ENCODE measurements at regions not wholly inside any gene's neighbourhood (a gene's known extent, or its start where the extent isn't known, plus 50 kb on each side); places are given as distances from the start of the nearest gene placed in this dataset.

DNA sequence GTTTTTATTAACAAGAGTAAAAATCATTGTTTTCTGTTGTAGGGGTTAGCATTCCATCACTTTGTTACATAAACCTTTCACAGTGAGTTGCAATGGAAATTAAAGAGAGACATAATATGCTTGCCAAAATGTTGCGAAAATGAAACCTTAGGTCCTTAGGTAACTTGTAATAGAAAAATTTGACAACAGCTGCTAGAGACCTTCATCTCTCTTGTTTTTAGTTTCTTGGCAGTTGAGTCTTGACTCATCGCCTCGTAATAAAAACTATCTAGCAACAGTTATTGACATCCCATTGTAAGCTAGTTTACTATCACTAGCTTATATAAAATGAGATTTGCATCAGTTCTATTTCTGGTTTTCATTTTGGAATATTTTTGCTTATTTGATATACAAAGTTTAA, 179.0 kb upstream of the MMS22L start:
- Histone ChIP-seq H3K9me2 (replicated peaks; ENCODE audit: insufficient read depth, low read length) (no peaks in the 10 kb centered on the region), H3K79me2 (ENCODE audit: insufficient read depth, low read length) (no peaks in the 10 kb centered on the region), H3K36me3 (ENCODE audit: low read length) (no peaks in the 10 kb centered on the region), H3K4me3 (ENCODE audit: insufficient read depth, low read length, poor library complexity, severe bottlenecking) (no peak overlapping the region), H3K9me3 (ENCODE audit: insufficient read depth, low read length) (no peaks in the 10 kb centered on the region), H3K9ac (ENCODE audit: low read length) (no peak overlapping the region), H4K20me1 (ENCODE audit: low read depth, low read length) (no peaks in the 10 kb centered on the region), H2AFZ (ENCODE audit: low read depth, low read length, severe bottlenecking) (no peak overlapping the region), H3F3A (ENCODE audit: insufficient read depth) (no peaks in the 10 kb centered on the region), H3K27me3 (ENCODE audit: low read length) (no peaks in the 10 kb centered on the region), H3K4me2 (ENCODE audit: low read depth, low read length, poor library complexity, severe bottlenecking) (no peak overlapping the region), H3K27ac (ENCODE audit: low read depth, low read length) (no peak overlapping the region)
- TF ChIP-seq, protein P1, sequence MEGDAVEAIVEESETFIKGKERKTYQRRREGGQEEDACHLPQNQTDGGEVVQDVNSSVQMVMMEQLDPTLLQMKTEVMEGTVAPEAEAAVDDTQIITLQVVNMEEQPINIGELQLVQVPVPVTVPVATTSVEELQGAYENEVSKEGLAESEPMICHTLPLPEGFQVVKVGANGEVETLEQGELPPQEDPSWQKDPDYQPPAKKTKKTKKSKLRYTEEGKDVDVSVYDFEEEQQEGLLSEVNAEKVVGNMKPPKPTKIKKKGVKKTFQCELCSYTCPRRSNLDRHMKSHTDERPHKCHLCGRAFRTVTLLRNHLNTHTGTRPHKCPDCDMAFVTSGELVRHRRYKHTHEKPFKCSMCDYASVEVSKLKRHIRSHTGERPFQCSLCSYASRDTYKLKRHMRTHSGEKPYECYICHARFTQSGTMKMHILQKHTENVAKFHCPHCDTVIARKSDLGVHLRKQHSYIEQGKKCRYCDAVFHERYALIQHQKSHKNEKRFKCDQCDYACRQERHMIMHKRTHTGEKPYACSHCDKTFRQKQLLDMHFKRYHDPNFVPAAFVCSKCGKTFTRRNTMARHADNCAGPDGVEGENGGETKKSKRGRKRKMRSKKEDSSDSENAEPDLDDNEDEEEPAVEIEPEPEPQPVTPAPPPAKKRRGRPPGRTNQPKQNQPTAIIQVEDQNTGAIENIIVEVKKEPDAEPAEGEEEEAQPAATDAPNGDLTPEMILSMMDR (IDR thresholded peaks at IDR 0.05; ENCODE audit: insufficient read depth, low read length, poor library complexity, severe bottlenecking): no peak
- no peak for TF ChIP-seq EZH2phosphoT487 (conservative IDR thresholded peaks at IDR 0.05; ENCODE audit: low read length)

GRCh38 chr6:97462938-97463598, 180.1 kb upstream of the MMS22L start:
- H2AFZ ChIP-seq (ENCODE audit: low read depth, low read length, severe bottlenecking): no peak overlapping the region
- H3K9ac ChIP-seq (ENCODE audit: low read length): no peak overlapping the region
- no peaks in the 10 kb centered on the region for H3F3A ChIP-seq (ENCODE audit: insufficient read depth)
- H3K9me2 ChIP-seq (replicated peaks; ENCODE audit: insufficient read depth, low read length): no peaks in the 10 kb centered on the region
- no peaks in the 10 kb centered on the region for H3K9me3 ChIP-seq (ENCODE audit: insufficient read depth, low read length)
- H3K4me3 ChIP-seq (ENCODE audit: insufficient read depth, low read length, poor library complexity, severe bottlenecking): no peak overlapping the region
- no peaks in the 10 kb centered on the region for H3K36me3 ChIP-seq (ENCODE audit: low read length)
- H3K4me2 ChIP-seq (ENCODE audit: low read depth, low read length, poor library complexity, severe bottlenecking): no peak overlapping the region
- no peaks in the 10 kb centered on the region for H3K79me2 ChIP-seq (ENCODE audit: insufficient read depth, low read length)
- no peaks in the 10 kb centered on the region for H3K27me3 ChIP-seq (ENCODE audit: low read length)
- no peak overlapping the region for H3K27ac ChIP-seq (ENCODE audit: low read depth, low read length)
- no peak for TF ChIP-seq EZH2phosphoT487 (conservative IDR thresholded peaks at IDR 0.05; ENCODE audit: low read length)
- TF ChIP-seq, protein P1 (IDR thresholded peaks at IDR 0.05; ENCODE audit: insufficient read depth, low read length, poor library complexity, severe bottlenecking): no peak
- H4K20me1 ChIP-seq (ENCODE audit: low read depth, low read length): no peaks in the 10 kb centered on the region

DNA sequence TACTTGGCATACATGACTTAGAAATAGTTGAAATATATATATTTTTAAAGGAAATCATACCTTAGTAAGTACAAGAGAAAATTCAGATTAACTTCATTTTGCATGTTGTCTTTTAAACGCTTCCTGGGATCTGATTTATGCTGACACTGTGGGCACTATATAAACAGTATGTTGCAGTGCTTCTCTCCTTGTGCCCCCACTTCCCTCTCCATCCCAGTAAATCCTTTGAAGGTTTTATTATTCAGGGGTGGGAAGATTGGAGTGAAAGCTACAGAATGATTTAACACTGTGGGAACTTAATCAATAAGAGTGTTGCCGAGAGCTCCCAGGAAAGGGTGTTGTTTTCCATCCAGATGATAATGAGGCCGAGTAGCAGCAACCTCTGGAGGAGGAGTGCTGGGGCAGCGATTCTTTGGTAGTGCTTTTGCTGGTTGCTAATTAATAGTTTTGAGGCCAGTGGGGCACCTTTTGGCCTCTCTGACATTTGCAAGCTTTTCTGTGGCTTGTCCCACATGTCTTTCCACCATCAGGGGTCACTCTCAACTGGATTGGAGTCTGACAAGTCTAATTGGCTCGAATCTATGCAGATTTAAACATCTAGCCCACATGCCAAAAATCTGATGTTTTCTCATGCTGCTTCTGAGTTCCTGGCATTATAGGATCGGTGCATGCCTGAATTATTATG, 183.0 kb upstream of the MMS22L start:
- Histone ChIP-seq H3K9me3 (ENCODE audit: insufficient read depth, low read length) (no peaks in the 10 kb centered on the region), H3K27ac (ENCODE audit: low read depth, low read length) (no peak overlapping the region), H3F3A (ENCODE audit: insufficient read depth) (no peaks in the 10 kb centered on the region), H3K36me3 (ENCODE audit: low read length) (no peaks in the 10 kb centered on the region), H3K4me2 (ENCODE audit: low read depth, low read length, poor library complexity, severe bottlenecking) (no peak overlapping the region), H4K20me1 (ENCODE audit: low read depth, low read length) (no peaks in the 10 kb centered on the region), H3K4me3 (ENCODE audit: insufficient read depth, low read length, poor library complexity, severe bottlenecking) (no peak overlapping the region), H3K9ac (ENCODE audit: low read length) (no peak overlapping the region), H2AFZ (ENCODE audit: low read depth, low read length, severe bottlenecking) (no peak overlapping the region), H3K27me3 (ENCODE audit: low read length) (no peaks in the 10 kb centered on the region), H3K9me2 (replicated peaks; ENCODE audit: insufficient read depth, low read length) (no peaks in the 10 kb centered on the region), H3K79me2 (ENCODE audit: insufficient read depth, low read length) (no peaks in the 10 kb centered on the region)
- TF ChIP-seq, protein P1 (IDR thresholded peaks at IDR 0.05; ENCODE audit: insufficient read depth, low read length, poor library complexity, severe bottlenecking): no peak
- no peak for TF ChIP-seq EZH2phosphoT487 (conservative IDR thresholded peaks at IDR 0.05; ENCODE audit: low read length)
